H9 (cell line): ENCODE measurements at regions not wholly inside any gene's neighbourhood (a gene's known extent, or its start where the extent isn't known, plus 50 kb on each side); places are given as distances from the start of the nearest gene placed in this dataset.

Experiments used
- DNase-seq: peaks from one replicate; pipeline ENCODE4 v3.0.0-alpha.2; 2017
- H2AFZ ChIP-seq: one replicate; pipeline ENCODE4 v1.6.1; 2013; ENCODE audit warnings: mild to moderate bottlenecking, low read length, control low read depth, moderate library complexity
- H2AK5ac ChIP-seq: 2 replicates; pipeline ENCODE4 v1.6.1; 2013; ENCODE audit warnings: low read length, control low read depth, mixed read lengths; ENCODE audit not compliant: insufficient read length
- H2BK120ac ChIP-seq: one replicate; pipeline ENCODE4 v1.6.1; 2013; ENCODE audit warnings: low read depth, mild to moderate bottlenecking, low read length, control low read depth, inconsistent platforms; ENCODE audit not compliant: poor library complexity, severe bottlenecking
- H2BK12ac ChIP-seq: 2 replicates; pipeline ENCODE4 v1.6.1; 2013; ENCODE audit warnings: low read length, control low read depth, mixed read lengths, low read depth; ENCODE audit not compliant: insufficient read length
- H2BK15ac ChIP-seq: 2 replicates; pipeline ENCODE4 v1.6.1; 2013; ENCODE audit warnings: low read depth, low read length, control low read depth
- H2BK20ac ChIP-seq: one replicate; pipeline ENCODE4 v1.6.1; 2013; ENCODE audit warnings: low read depth, mild to moderate bottlenecking, low read length, control low read depth, inconsistent platforms; ENCODE audit not compliant: poor library complexity, severe bottlenecking
- H2BK5ac ChIP-seq: 2 replicates; pipeline ENCODE4 v1.6.1; 2013; ENCODE audit warnings: low read length, control low read depth, mixed read lengths; ENCODE audit not compliant: insufficient read length
- H3K14ac ChIP-seq: 2 replicates; pipeline ENCODE4 v1.6.1; 2013; ENCODE audit warnings: low read length, control low read depth; ENCODE audit not compliant: insufficient read depth
- H3K18ac ChIP-seq: 2 replicates; pipeline ENCODE4 v1.6.1; 2013; ENCODE audit warnings: low read depth, mild to moderate bottlenecking, mixed read lengths, low read length, control low read depth; ENCODE audit not compliant: insufficient read length
- H3K23ac ChIP-seq: 2 replicates; pipeline ENCODE4 v1.6.1; 2013; ENCODE audit warnings: low read length, control low read depth, mixed read lengths, low read depth; ENCODE audit not compliant: insufficient read length
- H3K23me2 ChIP-seq: 2 replicates; pipeline ENCODE4 v1.6.1; 2013; ENCODE audit warnings: low read depth, mild to moderate bottlenecking, mixed read lengths, low read length, control low read depth; ENCODE audit not compliant: insufficient read length, poor library complexity, severe bottlenecking
- H3K27ac ChIP-seq: 2 replicates; pipeline ENCODE4 v1.5.1; 2013; ENCODE audit warnings: low read length, control low read depth, mixed read lengths, low read depth; ENCODE audit not compliant: insufficient read length
- H3K27me3 ChIP-seq: 2 replicates; pipeline ENCODE4 v1.6.1; 2013; ENCODE audit warnings: low read length, control low read depth, inconsistent platforms; ENCODE audit not compliant: insufficient read depth
- H3K4ac ChIP-seq: 2 replicates; pipeline ENCODE4 v1.6.1; 2013; ENCODE audit warnings: low read depth, mild to moderate bottlenecking, control low read depth, inconsistent platforms, low read length, moderate library complexity
- H3K4me1 ChIP-seq: 2 replicates; pipeline ENCODE4 v1.6.1; 2013; ENCODE audit warnings: low read length, control low read depth, inconsistent platforms; ENCODE audit not compliant: insufficient read depth
- H3K4me2 ChIP-seq: 2 replicates; pipeline ENCODE4 v1.6.1; 2013; ENCODE audit warnings: low read length, control low read depth, mixed read lengths; ENCODE audit not compliant: insufficient read length, insufficient read depth
- H3K56ac ChIP-seq: 2 replicates; pipeline ENCODE4 v1.6.1; 2013; ENCODE audit warnings: low read depth, mild to moderate bottlenecking, mixed read lengths, low read length, control low read depth; ENCODE audit not compliant: insufficient read length
- H3K79me1 ChIP-seq: 2 replicates; pipeline ENCODE4 v1.6.1; 2013; ENCODE audit warnings: low read depth, mild to moderate bottlenecking, moderate library complexity, low read length, control low read depth, inconsistent platforms; ENCODE audit not compliant: insufficient read depth, poor library complexity, severe bottlenecking
- H3K79me2 ChIP-seq: 2 replicates; pipeline ENCODE4 v1.6.1; 2013; ENCODE audit warnings: low read length, control low read depth, inconsistent platforms; ENCODE audit not compliant: insufficient read depth
- H3K9ac ChIP-seq: 2 replicates; pipeline ENCODE4 v1.6.1; 2013; ENCODE audit warnings: low read length, control low read depth, mixed read lengths; ENCODE audit not compliant: insufficient read length; ENCODE audit errors: extremely low read depth
- H3K9me3 ChIP-seq: one replicate; pipeline ENCODE4 v1.6.1; 2013; ENCODE audit warnings: low read depth, low read length, inconsistent platforms; ENCODE audit not compliant: control insufficient read depth
- H3T11ph ChIP-seq: one replicate; pipeline ENCODE4 v1.6.1; 2013; ENCODE audit warnings: mild to moderate bottlenecking, low read length, control low read depth, inconsistent platforms
- H4K20me1 ChIP-seq: one replicate; pipeline ENCODE4 v1.6.1; 2013; ENCODE audit not compliant: control insufficient read depth, insufficient read length, insufficient read depth
- H4K5ac ChIP-seq: 2 replicates; pipeline ENCODE4 v1.6.1; 2013; ENCODE audit warnings: low read depth, mild to moderate bottlenecking, mixed read lengths, low read length, control low read depth; ENCODE audit not compliant: insufficient read length
- H4K8ac ChIP-seq: replicated peaks from 2 replicates; pipeline ENCODE4 v1.6.1; 2013; ENCODE audit warnings: low read length, control low read depth, mixed read lengths, low read depth; ENCODE audit not compliant: insufficient read length
- H4K91ac ChIP-seq: 2 replicates; pipeline ENCODE4 v1.6.1; 2013; ENCODE audit warnings: low read depth, mild to moderate bottlenecking, moderate library complexity, mixed read lengths, low read length, control low read depth; ENCODE audit not compliant: insufficient read length
- H3K27ac Mint-ChIP-seq, 3 experiments: 2 replicates in 2 of 3; 3 replicates in 1 of 3; pipeline ENCODE4 v1.8.0; 2020 to 2021; ENCODE audit warnings: mixed read lengths in 3 of 3, mild to moderate bottlenecking in 1 of 3, moderate library complexity in 1 of 3
- H3K27me3 Mint-ChIP-seq: 2 replicates; pipeline ENCODE4 v1.8.0; 2021; ENCODE audit warnings: low read depth, mild to moderate bottlenecking, moderate library complexity, mixed read lengths
- H3K36me3 Mint-ChIP-seq, 3 experiments: 2 replicates in 2 of 3; 3 replicates in 1 of 3; pipeline ENCODE4 v1.8.0; 2020 to 2021; ENCODE audit warnings: low read depth in 3 of 3, mixed read lengths in 3 of 3; ENCODE audit not compliant: insufficient read depth in 1 of 3
- H3K4me1 Mint-ChIP-seq, 2 experiments: 2 replicates each; pipeline ENCODE4 v1.8.0; 2020; ENCODE audit warnings: mixed read lengths in 2 of 2
- H3K4me3 Mint-ChIP-seq, 2 experiments: 2 replicates in 1 of 2; 3 replicates in 1 of 2; pipeline ENCODE4 v1.8.0; 2020 to 2021; ENCODE audit warnings: mild to moderate bottlenecking in 2 of 2, mixed read lengths in 2 of 2, moderate library complexity in 1 of 2
- H3K9me3 Mint-ChIP-seq, 2 experiments: 2 replicates in 1 of 2; 3 replicates in 1 of 2; pipeline ENCODE4 v1.8.0; 2020; ENCODE audit warnings: mild to moderate bottlenecking in 2 of 2, mixed read lengths in 2 of 2, moderate library complexity in 1 of 2
- WGBS: extraction: QIAGEN DNeasy Blood & Tissue Kit; methylation state at CpG from one replicate; pipeline ENCODE4 v1.1.7; 2013; ENCODE audit warnings: missing lambda C conversion rate, low lambda C conversion rate, mixed read lengths; ENCODE audit not compliant: insufficient read length; ENCODE audit errors: extremely low coverage; 5-methylcytosine and 5-hydroxymethylcytosine counted together
- TF ChIP-seq, protein P1 (sequence below): fragments of 200-600 bp; sonication (generic); conservative IDR thresholded peaks from 3 replicates; pipeline ENCODE4 v1.8.0; 2021; ENCODE audit warnings: antibody characterized with exemption, mild to moderate bottlenecking

DNA sequence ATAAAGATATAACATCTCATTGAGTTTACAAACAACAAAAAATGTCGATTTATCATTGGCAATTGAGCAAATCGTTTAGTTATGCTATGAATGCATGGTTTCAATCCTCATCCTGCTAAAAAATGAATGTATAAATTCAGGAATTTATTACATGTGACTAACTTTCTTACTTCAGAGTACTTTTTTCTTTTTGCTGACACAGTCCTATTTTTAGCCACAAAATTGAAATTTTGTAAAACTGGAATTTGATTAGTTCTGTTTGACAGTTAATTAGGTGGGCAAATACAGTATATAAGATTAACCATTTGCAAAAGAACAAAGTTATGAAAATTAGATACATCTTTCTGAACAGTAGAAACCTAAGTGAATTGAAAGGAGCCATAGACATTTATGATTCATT lies 925.0 kb upstream of the CHORDC1 start:
- Mint-ChIP-seq H3K27me3 (no peaks in the 10 kb centered on the region), H3K9me3 (peaks cover 15 to 19% of the 10 kb centered on the region in 2 experiments), H3K4me1 (no peaks in the 10 kb centered on the region; a peak in 1 of 4 replicates), H3K36me3 (peaks cover 5 to 15% (median 7%) of the 10 kb centered on the region in 3 experiments; a peak in 5 of 7 replicates), H3K4me3 (no peak overlapping the region), H3K27ac (no peak overlapping the region)
- Histone ChIP-seq H2BK12ac (no peak overlapping the region), H3K79me1 (no peaks in the 10 kb centered on the region), H3K23ac (no peak overlapping the region), H4K91ac (no peak overlapping the region), H3K23me2 (no peaks in the 10 kb centered on the region), H2BK15ac (no peak overlapping the region), H3K27ac (no peak overlapping the region), H3K14ac (no peak overlapping the region), H3K4me2 (no peak overlapping the region), H3K4me1 (no peaks in the 10 kb centered on the region), H3K27me3 (no peaks in the 10 kb centered on the region), H3K18ac (no peak overlapping the region), H3T11ph (no peak overlapping the region), H2BK5ac (no peak overlapping the region), H3K4ac (no peak overlapping the region), H3K9me3 (no peaks in the 10 kb centered on the region), H4K8ac (no peak overlapping the region), H3K9ac (no peak overlapping the region), H2AFZ (no peak overlapping the region), H2BK120ac (no peak overlapping the region), H4K20me1 (no peaks in the 10 kb centered on the region), H2BK20ac (no peak overlapping the region), H3K79me2 (no peaks in the 10 kb centered on the region), H2AK5ac (no peak overlapping the region), H3K56ac (no peak overlapping the region), H4K5ac (no peak overlapping the region)
- TF ChIP-seq, protein P1, sequence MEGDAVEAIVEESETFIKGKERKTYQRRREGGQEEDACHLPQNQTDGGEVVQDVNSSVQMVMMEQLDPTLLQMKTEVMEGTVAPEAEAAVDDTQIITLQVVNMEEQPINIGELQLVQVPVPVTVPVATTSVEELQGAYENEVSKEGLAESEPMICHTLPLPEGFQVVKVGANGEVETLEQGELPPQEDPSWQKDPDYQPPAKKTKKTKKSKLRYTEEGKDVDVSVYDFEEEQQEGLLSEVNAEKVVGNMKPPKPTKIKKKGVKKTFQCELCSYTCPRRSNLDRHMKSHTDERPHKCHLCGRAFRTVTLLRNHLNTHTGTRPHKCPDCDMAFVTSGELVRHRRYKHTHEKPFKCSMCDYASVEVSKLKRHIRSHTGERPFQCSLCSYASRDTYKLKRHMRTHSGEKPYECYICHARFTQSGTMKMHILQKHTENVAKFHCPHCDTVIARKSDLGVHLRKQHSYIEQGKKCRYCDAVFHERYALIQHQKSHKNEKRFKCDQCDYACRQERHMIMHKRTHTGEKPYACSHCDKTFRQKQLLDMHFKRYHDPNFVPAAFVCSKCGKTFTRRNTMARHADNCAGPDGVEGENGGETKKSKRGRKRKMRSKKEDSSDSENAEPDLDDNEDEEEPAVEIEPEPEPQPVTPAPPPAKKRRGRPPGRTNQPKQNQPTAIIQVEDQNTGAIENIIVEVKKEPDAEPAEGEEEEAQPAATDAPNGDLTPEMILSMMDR, result no peak
- DNase-seq, result no peak
- WGBS, result no CpG with 5 or more reads among the region's 2 CpGs
